ENCODE measurements at regions not wholly inside any gene's neighbourhood (a gene's known extent, or its start where the extent isn't known, plus 50 kb on each side); places are given as distances from the start of the nearest gene placed in this dataset.

GRCh38 chr20:41978875-41979274 is 360.7 kb upstream of the CHD6 start:
- no peak for DNase-seq (ENCODE audit: low spot score, unreplicated experiment)
- H3K4me1 Mint-ChIP-seq (ENCODE audit: low read depth), result no peaks in the 10 kb centered on the region
- H3K4me3 Mint-ChIP-seq (ENCODE audit: low read depth), result no peak overlapping the region
- no peaks in the 10 kb centered on the region for H3K9me3 Mint-ChIP-seq (ENCODE audit: low read depth)
- TF ChIP-seq CTCF (IDR thresholded peaks at IDR 0.05; ENCODE audit: unreplicated experiment), result no peak
- peaks cover 16% of the 10 kb centered on the region for H3K27me3 Mint-ChIP-seq
- no peaks in the 10 kb centered on the region for H3K36me3 Mint-ChIP-seq (ENCODE audit: insufficient read depth)
- no peak overlapping the region for H3K27ac Mint-ChIP-seq

- Mint-ChIP-seq H3K4me3 (ENCODE audit: low read depth) (no peak overlapping the region), H3K9me3 (ENCODE audit: low read depth) (no peaks in the 10 kb centered on the region), H3K27me3 (peaks cover 16% of the 10 kb centered on the region), H3K4me1 (ENCODE audit: low read depth) (no peaks in the 10 kb centered on the region), H3K36me3 (ENCODE audit: insufficient read depth) (no peaks in the 10 kb centered on the region), H3K27ac (no peak overlapping the region)
- no peak for TF ChIP-seq CTCF (IDR thresholded peaks at IDR 0.05; ENCODE audit: unreplicated experiment)
- DNase-seq (ENCODE audit: low spot score, unreplicated experiment), result no peak
Observed at GRCh38 chr20:41978246-41978790, 360.1 kb upstream of the CHD6 start.

GRCh38 chr20:41969656-41970055 is 351.5 kb upstream of the CHD6 start:
- peaks cover 12% of the 10 kb centered on the region for H3K4me1 Mint-ChIP-seq (ENCODE audit: low read depth)
- DNase-seq (ENCODE audit: low spot score, unreplicated experiment), result no peak
- no peak overlapping the region for H3K27ac Mint-ChIP-seq
- H3K27me3 Mint-ChIP-seq, result peaks cover 6% of the 10 kb centered on the region
- peaks cover 7% of the 10 kb centered on the region for H3K9me3 Mint-ChIP-seq (ENCODE audit: low read depth)
- H3K4me3 Mint-ChIP-seq (ENCODE audit: low read depth), result no peak overlapping the region
- peaks cover 1% of the 10 kb centered on the region for H3K36me3 Mint-ChIP-seq (ENCODE audit: insufficient read depth)
- TF ChIP-seq CTCF (IDR thresholded peaks at IDR 0.05; ENCODE audit: unreplicated experiment), result no peak

GRCh38 chr20:41960166-41960565 is 342.0 kb upstream of the CHD6 start:
- TF ChIP-seq CTCF (IDR thresholded peaks at IDR 0.05; ENCODE audit: unreplicated experiment), result no peak
- Mint-ChIP-seq H3K9me3 (ENCODE audit: low read depth) (no peaks in the 10 kb centered on the region), H3K4me3 (ENCODE audit: low read depth) (no peak overlapping the region), H3K36me3 (ENCODE audit: insufficient read depth) (no peaks in the 10 kb centered on the region), H3K27me3 (peaks cover 12% of the 10 kb centered on the region), H3K27ac (no peak overlapping the region), H3K4me1 (ENCODE audit: low read depth) (no peaks in the 10 kb centered on the region)
- DNase-seq (ENCODE audit: low spot score, unreplicated experiment), result no peak

GRCh38 chr20:41958391-41958790 is 340.2 kb upstream of the CHD6 start:
- no peaks in the 10 kb centered on the region for H3K4me1 Mint-ChIP-seq (ENCODE audit: low read depth)
- H3K4me3 Mint-ChIP-seq (ENCODE audit: low read depth), result no peak overlapping the region
- no peak for TF ChIP-seq CTCF (IDR thresholded peaks at IDR 0.05; ENCODE audit: unreplicated experiment)
- no peaks in the 10 kb centered on the region for H3K36me3 Mint-ChIP-seq (ENCODE audit: insufficient read depth)
- H3K27me3 Mint-ChIP-seq, result peaks cover 25% of the 10 kb centered on the region
- H3K27ac Mint-ChIP-seq, result no peak overlapping the region
- no peak for DNase-seq (ENCODE audit: low spot score, unreplicated experiment)
- no peaks in the 10 kb centered on the region for H3K9me3 Mint-ChIP-seq (ENCODE audit: low read depth)

Measured in progenitor cell of endocrine pancreas (in vitro differentiated cells).